Mesodermal cell (in vitro differentiated cells): ENCODE measurements at regions not wholly inside any gene's neighbourhood (a gene's known extent, or its start where the extent isn't known, plus 50 kb on each side); places are given as distances from the start of the nearest gene placed in this dataset.

Source experiments
- H3K27ac ChIP-seq: 2 replicates; pipeline ENCODE4 v1.7.0; 2013; ENCODE audit warnings: mild to moderate bottlenecking, low read depth, low read length, moderate library complexity; ENCODE audit not compliant: severe bottlenecking
- H3K36me3 ChIP-seq: 2 replicates; pipeline ENCODE4 v1.7.1; 2013; ENCODE audit warnings: mild to moderate bottlenecking, low read length, moderate library complexity; ENCODE audit not compliant: control insufficient read depth, insufficient read depth
- H3K4me1 ChIP-seq: one replicate; pipeline ENCODE4 v1.7.1; 2013; ENCODE audit warnings: mild to moderate bottlenecking, low read length; ENCODE audit not compliant: insufficient read depth, control insufficient read depth, poor library complexity, severe bottlenecking
- H3K4me3 ChIP-seq: 2 replicates; pipeline ENCODE4 v1.7.0; 2013; ENCODE audit warnings: low read length, control low read depth, mild to moderate bottlenecking; ENCODE audit not compliant: insufficient read depth, poor library complexity, severe bottlenecking; ENCODE audit errors: extremely low read depth
- H3K9me3 ChIP-seq: 2 replicates; pipeline ENCODE4 v1.7.1; 2013; ENCODE audit warnings: mild to moderate bottlenecking, low read length, moderate library complexity; ENCODE audit not compliant: control insufficient read depth
- WGBS, 2 experiments: methylation state at CpG; one replicate each; pipeline ENCODE4 v1.1.5; 2013; ENCODE audit warnings: missing lambda C conversion rate in 2 of 2; ENCODE audit not compliant: insufficient coverage in 2 of 2; 5-methylcytosine and 5-hydroxymethylcytosine counted together

GRCh38 chr20:1786486-1786885, 108.7 kb upstream of the SIRPA start:
- Histone ChIP-seq H3K4me1 (no peaks in the 10 kb centered on the region), H3K36me3 (no peaks in the 10 kb centered on the region), H3K9me3 (no peaks in the 10 kb centered on the region), H3K4me3 (no peak overlapping the region), H3K27ac (no peak overlapping the region)
- WGBS, 2 experiments, result 57 to 66% methylated on average over 5 to 6 of the region's 6 CpGs

- 88 to 94% methylated on average over 4 of the region's 4 CpGs for WGBS, 2 experiments
- Histone ChIP-seq H3K9me3 (no peaks in the 10 kb centered on the region), H3K4me1 (no peaks in the 10 kb centered on the region), H3K27ac (no peak overlapping the region), H3K36me3 (no peaks in the 10 kb centered on the region), H3K4me3 (no peak overlapping the region)
These were observed 110.6 kb upstream of the SIRPA start for GRCh38 chr20:1784586-1784985.

- 82 to 84% methylated on average over 2 to 4 of the region's 4 CpGs for WGBS, 2 experiments
- Histone ChIP-seq H3K9me3 (no peaks in the 10 kb centered on the region), H3K4me1 (no peaks in the 10 kb centered on the region), H3K36me3 (no peaks in the 10 kb centered on the region), H3K4me3 (no peak overlapping the region), H3K27ac (no peak overlapping the region)
These were observed 112.0 kb upstream of the SIRPA start for GRCh38 chr20:1783245-1783644.

GRCh38 chr20:1782181-1782580, 113.0 kb upstream of the SIRPA start:
- 92 to 94% methylated on average over 3 of the region's 3 CpGs for WGBS, 2 experiments
- Histone ChIP-seq H3K36me3 (no peaks in the 10 kb centered on the region), H3K9me3 (no peaks in the 10 kb centered on the region), H3K4me3 (no peak overlapping the region), H3K4me1 (no peaks in the 10 kb centered on the region), H3K27ac (no peak overlapping the region)

GRCh38 chr20:1779567-1779966, 115.6 kb upstream of the SIRPA start:
- WGBS, 2 experiments, result 90 to 92% methylated on average over 4 to 5 of the region's 5 CpGs
- Histone ChIP-seq H3K4me3 (no peak overlapping the region), H3K9me3 (no peaks in the 10 kb centered on the region), H3K27ac (no peak overlapping the region), H3K36me3 (no peaks in the 10 kb centered on the region), H3K4me1 (peaks cover 6% of the 10 kb centered on the region)

GRCh38 chr20:1778338-1778737, 116.9 kb upstream of the SIRPA start:
- Histone ChIP-seq H3K4me3 (no peak overlapping the region), H3K27ac (no peak overlapping the region), H3K4me1 (peaks cover 6% of the 10 kb centered on the region), H3K9me3 (no peaks in the 10 kb centered on the region), H3K36me3 (no peaks in the 10 kb centered on the region)
- WGBS, 2 experiments, result 88 to 96% methylated on average over 8 to 9 of the region's 12 CpGs

- no peaks in the 10 kb centered on the region for H3K9me3 ChIP-seq
- no peaks in the 10 kb centered on the region for H3K36me3 ChIP-seq
- H3K27ac ChIP-seq, result no peak overlapping the region
- H3K4me1 ChIP-seq, result peaks cover 6% of the 10 kb centered on the region
- WGBS, 2 experiments, result 29 to 37% methylated on average over 7 to 11 of the region's 14 CpGs
- peak overlapping the region; percentile 68 for H3K4me3 ChIP-seq
These were observed 117.8 kb upstream of the SIRPA start for GRCh38 chr20:1777476-1777820.

- 1% methylated on average over 32 of the region's 35 CpGs for WGBS, 2 experiments
- H3K27ac ChIP-seq, result peak overlapping the region; percentile 29
These were observed 118.3 kb upstream of the SIRPA start for GRCh38 chr20:1776681-1777475.

GRCh38 chr20:1775117-1775516, 117.5 kb upstream of the SIRPG start:
- Histone ChIP-seq H3K9me3 (no peaks in the 10 kb centered on the region), H3K4me1 (peaks cover 6% of the 10 kb centered on the region), H3K36me3 (no peaks in the 10 kb centered on the region), H3K4me3 (no peak overlapping the region), H3K27ac (no peak overlapping the region)
- no CpG with 5 or more reads among the region's 2 CpGs for WGBS, 2 experiments

More at GRCh38 chr20:1776681-1777475, 118.3 kb upstream of the SIRPA start:
- H3K9me3 ChIP-seq, result no peaks in the 10 kb centered on the region
- peak overlapping the region; percentile 68 for H3K4me3 ChIP-seq
- no peaks in the 10 kb centered on the region for H3K36me3 ChIP-seq
- H3K4me1 ChIP-seq, result peaks cover 6% of the 10 kb centered on the region

- no peaks in the 10 kb centered on the region for H3K36me3 ChIP-seq
- WGBS, 2 experiments, result 100% methylated on average over 2 to 5 of the region's 6 CpGs
- no peaks in the 10 kb centered on the region for H3K9me3 ChIP-seq
- H3K4me1 ChIP-seq, result peaks cover 6% of the 10 kb centered on the region
- no peak overlapping the region for H3K4me3 ChIP-seq
- no peak overlapping the region for H3K27ac ChIP-seq
These were observed 116.9 kb upstream of the SIRPG start for GRCh38 chr20:1774479-1774878.

GRCh38 chr20:1773816-1774215, 116.2 kb upstream of the SIRPG start:
- no CpG with 5 or more reads among the region's 2 CpGs for WGBS, 2 experiments
- no peaks in the 10 kb centered on the region for H3K9me3 ChIP-seq
- no peak overlapping the region for H3K27ac ChIP-seq
- H3K4me3 ChIP-seq, result no peak overlapping the region
- peaks cover 6% of the 10 kb centered on the region for H3K4me1 ChIP-seq
- no peaks in the 10 kb centered on the region for H3K36me3 ChIP-seq
